Type B pancreatic cell (in vitro differentiated cells): ENCODE measurements at regions not wholly inside any gene's neighbourhood (a gene's known extent, or its start where the extent isn't known, plus 50 kb on each side); places are given as distances from the start of the nearest gene placed in this dataset.
A peak's percentile ranks its signal among the peaks of the same experiment; 100 is the strongest.
"Not testable (repeated sequence)": the region's sequence is repeated elsewhere in the genome, so short reads cannot be mapped to it uniquely, and the experiment has no call there.

Experiments used
- DNase-seq: peaks from one replicate; pipeline ENCODE4 v3.0.0; 2021; ENCODE audit warnings: mixed read lengths; ENCODE audit not compliant: unreplicated experiment; ENCODE audit errors: extremely low spot score
- H3K27ac Mint-ChIP-seq: 2 replicates; pipeline ENCODE4 v1.8.0; 2021; ENCODE audit warnings: mild to moderate bottlenecking, mixed read lengths
- H3K27me3 Mint-ChIP-seq: 2 replicates; pipeline ENCODE4 v1.8.0; 2021; ENCODE audit warnings: mixed read lengths
- H3K36me3 Mint-ChIP-seq: 2 replicates; pipeline ENCODE4 v1.8.0; 2021; ENCODE audit warnings: mixed read lengths
- H3K4me1 Mint-ChIP-seq: one replicate; pipeline ENCODE4 v1.8.0; 2021; ENCODE audit warnings: mixed read lengths; ENCODE audit not compliant: unreplicated experiment
- H3K4me3 Mint-ChIP-seq: 2 replicates; pipeline ENCODE4 v1.8.0; 2021; ENCODE audit warnings: mild to moderate bottlenecking, mixed read lengths
- H3K9me3 Mint-ChIP-seq: 2 replicates; pipeline ENCODE4 v1.8.0; 2021; ENCODE audit warnings: mixed read lengths

DNA sequence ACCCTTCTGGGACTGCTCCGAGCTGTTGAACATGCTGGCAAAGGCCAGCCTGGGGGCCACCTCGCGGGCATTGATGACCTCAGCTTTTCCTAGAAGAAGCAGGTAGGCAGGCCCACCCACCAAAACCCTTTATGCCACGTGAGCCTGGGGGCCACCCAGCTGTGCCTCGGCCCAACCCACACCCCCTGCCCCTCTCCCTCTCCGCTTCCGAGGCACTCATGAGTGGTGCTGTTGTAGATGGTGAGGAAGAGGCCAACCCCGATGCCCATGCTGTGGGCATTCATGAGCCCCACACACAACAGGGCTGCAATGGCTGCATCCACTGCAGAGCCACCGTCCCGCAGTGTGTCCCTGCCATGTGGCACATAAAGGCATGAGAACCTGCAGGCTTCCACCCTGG, 118.6 kb upstream of the DGCR6 start:
- not testable (repeated sequence) for H3K27me3 Mint-ChIP-seq, H3K27ac Mint-ChIP-seq, H3K36me3 Mint-ChIP-seq, H3K4me1 Mint-ChIP-seq, H3K9me3 Mint-ChIP-seq, H3K4me3 Mint-ChIP-seq
- DNase-seq = peak; percentile 53

- not testable (repeated sequence) for H3K4me1 Mint-ChIP-seq, H3K36me3 Mint-ChIP-seq, H3K9me3 Mint-ChIP-seq, H3K27ac Mint-ChIP-seq, H3K27me3 Mint-ChIP-seq, DNase-seq, H3K4me3 Mint-ChIP-seq
Measured at GRCh38 chr22:18810379-18810778, 95.7 kb upstream of the DGCR6 start.

DNA sequence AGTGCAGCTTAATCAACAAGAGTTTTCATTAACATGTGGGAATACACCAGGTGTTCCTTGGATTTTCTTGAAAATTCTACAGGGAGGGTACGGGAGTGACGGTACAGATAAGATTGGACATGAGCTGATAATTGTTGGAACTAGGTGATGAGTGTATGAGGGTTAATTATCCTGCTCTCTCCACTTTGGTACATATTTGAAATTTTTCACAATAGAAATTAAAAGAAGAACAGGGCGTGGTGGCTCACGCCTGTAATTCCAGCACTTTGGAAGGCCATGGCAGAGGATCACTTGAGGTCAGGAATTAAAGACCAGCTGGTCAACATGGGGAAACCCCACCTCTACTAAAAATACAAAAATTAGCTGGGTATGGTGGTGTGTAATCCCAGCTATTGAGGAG, 87.1 kb upstream of the DGCR6 start:
- H3K4me1 Mint-ChIP-seq, H3K27me3 Mint-ChIP-seq, H3K36me3 Mint-ChIP-seq, H3K9me3 Mint-ChIP-seq, H3K4me3 Mint-ChIP-seq, H3K27ac Mint-ChIP-seq, DNase-seq: not testable (repeated sequence)
